ENCODE measurements at regions not wholly inside any gene's neighbourhood (a gene's known extent, or its start where the extent isn't known, plus 50 kb on each side); places are given as distances from the start of the nearest gene placed in this dataset.

DNA sequence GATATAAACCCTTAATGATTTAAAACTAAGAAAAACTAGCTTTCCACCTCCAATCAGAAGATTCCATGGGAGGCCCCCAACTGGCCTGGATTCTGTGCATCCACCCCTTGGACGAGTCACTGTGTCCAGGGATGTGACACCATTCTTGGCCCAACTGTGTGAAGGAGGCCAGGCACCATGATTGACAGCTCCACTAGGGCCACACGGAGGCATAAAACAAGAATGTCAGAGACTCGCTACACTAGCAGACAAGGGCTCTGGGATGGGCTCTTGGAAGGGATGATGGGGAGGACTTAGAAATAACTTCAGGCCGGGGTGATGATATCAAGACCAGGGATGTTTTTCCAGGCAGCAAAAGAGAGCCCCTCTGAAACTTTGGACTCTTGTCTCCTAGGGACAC, 117.8 kb upstream of the GNAO1 start:
- H3K4me3 ChIP-seq (ENCODE audit: insufficient read depth, low read length, poor library complexity, severe bottlenecking) = no peak overlapping the region
- no peak overlapping the region for H3K9ac ChIP-seq (ENCODE audit: low read length)
- no peak overlapping the region for H3K4me2 ChIP-seq (ENCODE audit: low read depth, low read length, poor library complexity, severe bottlenecking)
- H3K27me3 ChIP-seq (ENCODE audit: low read length) = no peaks in the 10 kb centered on the region
- H3K9me2 ChIP-seq (replicated peaks; ENCODE audit: insufficient read depth, low read length) = no peaks in the 10 kb centered on the region
- H3K36me3 ChIP-seq (ENCODE audit: low read length) = no peaks in the 10 kb centered on the region
- no peak overlapping the region for H2AFZ ChIP-seq (ENCODE audit: low read depth, low read length, severe bottlenecking)
- no peak overlapping the region for H3K27ac ChIP-seq (ENCODE audit: low read depth, low read length)
- no peaks in the 10 kb centered on the region for H3K79me2 ChIP-seq (ENCODE audit: insufficient read depth, low read length)
- H3F3A ChIP-seq (ENCODE audit: insufficient read depth) = no peaks in the 10 kb centered on the region
- TF ChIP-seq, protein P1, sequence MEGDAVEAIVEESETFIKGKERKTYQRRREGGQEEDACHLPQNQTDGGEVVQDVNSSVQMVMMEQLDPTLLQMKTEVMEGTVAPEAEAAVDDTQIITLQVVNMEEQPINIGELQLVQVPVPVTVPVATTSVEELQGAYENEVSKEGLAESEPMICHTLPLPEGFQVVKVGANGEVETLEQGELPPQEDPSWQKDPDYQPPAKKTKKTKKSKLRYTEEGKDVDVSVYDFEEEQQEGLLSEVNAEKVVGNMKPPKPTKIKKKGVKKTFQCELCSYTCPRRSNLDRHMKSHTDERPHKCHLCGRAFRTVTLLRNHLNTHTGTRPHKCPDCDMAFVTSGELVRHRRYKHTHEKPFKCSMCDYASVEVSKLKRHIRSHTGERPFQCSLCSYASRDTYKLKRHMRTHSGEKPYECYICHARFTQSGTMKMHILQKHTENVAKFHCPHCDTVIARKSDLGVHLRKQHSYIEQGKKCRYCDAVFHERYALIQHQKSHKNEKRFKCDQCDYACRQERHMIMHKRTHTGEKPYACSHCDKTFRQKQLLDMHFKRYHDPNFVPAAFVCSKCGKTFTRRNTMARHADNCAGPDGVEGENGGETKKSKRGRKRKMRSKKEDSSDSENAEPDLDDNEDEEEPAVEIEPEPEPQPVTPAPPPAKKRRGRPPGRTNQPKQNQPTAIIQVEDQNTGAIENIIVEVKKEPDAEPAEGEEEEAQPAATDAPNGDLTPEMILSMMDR (IDR thresholded peaks at IDR 0.05; ENCODE audit: insufficient read depth, low read length, poor library complexity, severe bottlenecking) = no peak
- TF ChIP-seq EZH2phosphoT487 (conservative IDR thresholded peaks at IDR 0.05; ENCODE audit: low read length) = no peak
- no peaks in the 10 kb centered on the region for H4K20me1 ChIP-seq (ENCODE audit: low read depth, low read length)
- H3K9me3 ChIP-seq (ENCODE audit: insufficient read depth, low read length) = no peaks in the 10 kb centered on the region

DNA sequence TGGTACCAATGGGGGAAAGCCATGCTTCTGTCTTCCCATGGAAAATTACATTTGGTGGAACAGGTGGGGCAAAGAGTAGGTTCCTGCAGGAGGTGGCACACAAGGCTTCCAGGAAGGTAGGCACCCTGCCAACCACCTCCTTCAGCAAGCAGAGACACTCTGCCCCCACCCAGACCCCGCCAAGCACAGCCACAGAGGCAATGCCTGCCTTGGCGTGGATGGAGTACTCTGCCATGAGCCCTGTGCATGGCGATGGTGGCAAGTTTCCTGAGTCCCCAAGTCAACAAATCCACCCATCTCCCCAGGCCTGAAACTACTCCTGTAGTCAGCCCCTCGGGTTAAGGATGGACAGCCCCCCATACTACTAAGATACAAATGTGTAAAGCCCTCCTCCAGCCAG, 119.2 kb upstream of the GNAO1 start:
- TF ChIP-seq, protein P1 (IDR thresholded peaks at IDR 0.05; ENCODE audit: insufficient read depth, low read length, poor library complexity, severe bottlenecking) = no peak
- no peak for TF ChIP-seq EZH2phosphoT487 (conservative IDR thresholded peaks at IDR 0.05; ENCODE audit: low read length)
- Histone ChIP-seq H2AFZ (ENCODE audit: low read depth, low read length, severe bottlenecking) (no peak overlapping the region), H3K9me2 (replicated peaks; ENCODE audit: insufficient read depth, low read length) (no peaks in the 10 kb centered on the region)

DNA sequence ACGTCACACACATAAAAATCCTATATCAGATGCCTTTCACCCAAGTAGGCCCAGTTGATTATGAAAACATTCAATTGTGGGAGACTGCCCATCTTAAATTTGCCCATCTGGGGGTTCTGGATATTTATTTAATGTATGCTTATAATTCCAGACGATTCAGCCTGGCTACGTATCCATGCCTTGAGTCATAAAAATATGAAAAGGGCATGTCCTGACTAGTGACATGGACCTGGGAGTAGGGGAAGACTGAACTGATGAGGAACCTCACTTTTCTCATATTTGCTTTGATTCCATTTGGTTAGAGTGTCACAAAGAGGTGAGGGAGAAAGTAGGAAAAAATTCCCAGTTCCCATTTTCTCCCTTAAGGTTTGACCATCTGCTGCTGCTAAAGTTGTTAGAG, 122.5 kb upstream of the GNAO1 start:
- no peaks in the 10 kb centered on the region for H3K9me2 ChIP-seq (replicated peaks; ENCODE audit: insufficient read depth, low read length)
- no peaks in the 10 kb centered on the region for H4K20me1 ChIP-seq (ENCODE audit: low read depth, low read length)
- TF ChIP-seq EZH2phosphoT487 (conservative IDR thresholded peaks at IDR 0.05; ENCODE audit: low read length) = no peak
- TF ChIP-seq, protein P1 (IDR thresholded peaks at IDR 0.05; ENCODE audit: insufficient read depth, low read length, poor library complexity, severe bottlenecking) = no peak
- H3K27ac ChIP-seq (ENCODE audit: low read depth, low read length) = no peak overlapping the region
- H3K36me3 ChIP-seq (ENCODE audit: low read length) = no peaks in the 10 kb centered on the region
- H3K4me2 ChIP-seq (ENCODE audit: low read depth, low read length, poor library complexity, severe bottlenecking) = no peak overlapping the region
- H3K27me3 ChIP-seq (ENCODE audit: low read length) = no peaks in the 10 kb centered on the region
- H3K4me3 ChIP-seq (ENCODE audit: insufficient read depth, low read length, poor library complexity, severe bottlenecking) = no peak overlapping the region
- H3F3A ChIP-seq (ENCODE audit: insufficient read depth) = no peaks in the 10 kb centered on the region
- H3K9ac ChIP-seq (ENCODE audit: low read length) = no peak overlapping the region
- no peak overlapping the region for H2AFZ ChIP-seq (ENCODE audit: low read depth, low read length, severe bottlenecking)
- no peaks in the 10 kb centered on the region for H3K79me2 ChIP-seq (ENCODE audit: insufficient read depth, low read length)
- no peaks in the 10 kb centered on the region for H3K9me3 ChIP-seq (ENCODE audit: insufficient read depth, low read length)

More for the DNA sequence above, 119.2 kb upstream of the GNAO1 start:
- H3K4me3 ChIP-seq (ENCODE audit: insufficient read depth, low read length, poor library complexity, severe bottlenecking) = no peak overlapping the region
- H3K4me2 ChIP-seq (ENCODE audit: low read depth, low read length, poor library complexity, severe bottlenecking) = no peak overlapping the region
- no peaks in the 10 kb centered on the region for H3K9me3 ChIP-seq (ENCODE audit: insufficient read depth, low read length)
- H3K36me3 ChIP-seq (ENCODE audit: low read length) = no peaks in the 10 kb centered on the region
- H4K20me1 ChIP-seq (ENCODE audit: low read depth, low read length) = no peaks in the 10 kb centered on the region
- H3K79me2 ChIP-seq (ENCODE audit: insufficient read depth, low read length) = no peaks in the 10 kb centered on the region
- no peaks in the 10 kb centered on the region for H3K27me3 ChIP-seq (ENCODE audit: low read length)
- no peak overlapping the region for H3K9ac ChIP-seq (ENCODE audit: low read length)
- H3K27ac ChIP-seq (ENCODE audit: low read depth, low read length) = no peak overlapping the region
- H3F3A ChIP-seq (ENCODE audit: insufficient read depth) = no peaks in the 10 kb centered on the region

Data from SU-DHL-6 (cell line).